Memory B cell (primary cell): ENCODE measurements at regions not wholly inside any gene's neighbourhood (a gene's known extent, or its start where the extent isn't known, plus 50 kb on each side); places are given as distances from the start of the nearest gene placed in this dataset.

Experiments used
- ATAC-seq: fragments of 150-1000 bp; cut with Tn5 transposase; 2 replicates; pipeline ENCODE4 v1.10.0; 2021; ENCODE audit warnings: low read depth, mild to moderate bottlenecking, moderate library complexity
- DNase-seq, 2 donors: peaks; one replicate each; pipeline ENCODE4 v3.0.0; 2022; ENCODE audit warnings: low spot score in 2 of 2
- H3K27ac Mint-ChIP-seq: one replicate; pipeline ENCODE4 v1.8.0; 2022; ENCODE audit warnings: mild to moderate bottlenecking, moderate library complexity, mixed read lengths
- H3K27me3 Mint-ChIP-seq: one replicate; pipeline ENCODE4 v1.8.0; 2022; ENCODE audit warnings: mixed read lengths
- H3K36me3 Mint-ChIP-seq: one replicate; pipeline ENCODE4 v1.8.0; 2022; ENCODE audit warnings: mild to moderate bottlenecking, mixed read lengths
- H3K4me1 Mint-ChIP-seq: one replicate; pipeline ENCODE4 v1.8.0; 2022; ENCODE audit warnings: mixed read lengths
- H3K4me3 Mint-ChIP-seq: one replicate; pipeline ENCODE4 v1.8.0; 2022; ENCODE audit warnings: mild to moderate bottlenecking, moderate library complexity, mixed read lengths
- H3K9me3 Mint-ChIP-seq: one replicate; pipeline ENCODE4 v1.8.0; 2022; ENCODE audit warnings: mixed read lengths

GRCh38 chr14:100955201-100955600 lies 51.7 kb upstream of the RTL1 start:
- Mint-ChIP-seq H3K27ac (no peak overlapping the region), H3K36me3 (no peaks in the 10 kb centered on the region), H3K4me1 (no peaks in the 10 kb centered on the region), H3K4me3 (no peak overlapping the region), H3K9me3 (peaks cover under 1% of the 10 kb centered on the region), H3K27me3 (no peaks in the 10 kb centered on the region)
- ATAC-seq (no peak), DNase-seq (no peak)

DNA sequence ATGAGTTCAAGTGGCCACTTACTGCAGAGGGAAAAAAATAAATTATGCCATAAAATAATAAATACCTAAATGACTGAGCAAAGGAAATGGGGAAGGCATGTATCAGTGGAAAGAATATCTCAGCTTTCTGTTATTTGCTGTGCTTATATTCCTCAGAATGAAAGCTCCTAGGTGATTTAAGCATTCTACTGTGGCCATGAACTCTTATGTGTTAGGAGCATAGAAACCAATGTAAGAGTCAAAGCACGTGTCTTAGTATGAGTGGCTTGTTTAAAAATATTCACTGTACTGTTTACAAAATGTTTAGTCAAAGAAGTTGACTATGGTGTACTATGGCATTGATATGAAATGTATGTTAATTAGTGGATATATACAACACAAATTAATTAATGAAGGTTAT lies 59.0 kb upstream of the RTL1 start:
- H3K9me3 Mint-ChIP-seq: peaks cover 3% of the 10 kb centered on the region
- peaks cover 2% of the 10 kb centered on the region for H3K27me3 Mint-ChIP-seq
- H3K4me1 Mint-ChIP-seq: no peaks in the 10 kb centered on the region
- no peak for DNase-seq
- H3K27ac Mint-ChIP-seq: no peak overlapping the region
- no peak overlapping the region for H3K4me3 Mint-ChIP-seq
- H3K36me3 Mint-ChIP-seq: no peaks in the 10 kb centered on the region
- no peak for ATAC-seq

GRCh38 chr14:100965296-100965695 lies 61.8 kb upstream of the RTL1 start:
- Mint-ChIP-seq H3K27ac (no peak overlapping the region), H3K27me3 (peaks cover 2% of the 10 kb centered on the region), H3K4me3 (no peak overlapping the region), H3K9me3 (peaks cover 1% of the 10 kb centered on the region), H3K4me1 (no peaks in the 10 kb centered on the region), H3K36me3 (no peaks in the 10 kb centered on the region)
- no peak for DNase-seq
- ATAC-seq: no peak

GRCh38 chr14:100967178-100967577 lies 63.7 kb upstream of the RTL1 start:
- Mint-ChIP-seq H3K27ac (no peak overlapping the region), H3K4me1 (no peaks in the 10 kb centered on the region), H3K27me3 (peaks cover 2% of the 10 kb centered on the region), H3K4me3 (no peak overlapping the region), H3K9me3 (no peaks in the 10 kb centered on the region), H3K36me3 (no peaks in the 10 kb centered on the region)
- ATAC-seq (no peak), DNase-seq (no peak)

- Mint-ChIP-seq H3K4me1 (no peaks in the 10 kb centered on the region), H3K4me3 (no peak overlapping the region), H3K36me3 (no peaks in the 10 kb centered on the region), H3K27ac (no peak overlapping the region), H3K27me3 (peaks cover 1% of the 10 kb centered on the region), H3K9me3 (no peaks in the 10 kb centered on the region)
- no peak for ATAC-seq
- DNase-seq: no peak
Observed at GRCh38 chr14:100967930-100968329, 64.4 kb upstream of the RTL1 start.

GRCh38 chr14:100972118-100972897 lies 68.8 kb upstream of the RTL1 start:
- Mint-ChIP-seq H3K27ac (no peak overlapping the region), H3K9me3 (no peaks in the 10 kb centered on the region), H3K36me3 (no peaks in the 10 kb centered on the region), H3K4me3 (no peak overlapping the region), H3K4me1 (no peaks in the 10 kb centered on the region), H3K27me3 (no peaks in the 10 kb centered on the region)
- no peak for DNase-seq
- ATAC-seq: no peak

DNA sequence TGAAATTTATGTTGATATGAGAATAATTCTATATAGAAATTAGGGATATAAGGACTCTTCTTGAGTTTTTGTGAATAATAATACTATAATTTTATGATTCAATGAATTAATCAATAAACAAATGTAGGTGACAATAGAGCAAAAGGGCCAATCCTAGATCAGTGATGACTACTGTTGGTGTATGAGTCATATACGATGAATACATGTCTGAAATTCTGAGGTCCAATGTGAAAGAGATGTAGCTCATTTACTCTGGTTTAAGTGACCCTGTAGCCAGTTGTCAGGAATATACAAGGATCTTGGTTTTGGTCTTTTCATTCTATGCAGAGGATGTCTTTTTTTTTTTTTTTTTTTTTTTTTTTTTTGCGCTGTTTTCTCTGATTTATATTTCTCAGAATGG lies 72.1 kb upstream of the RTL1 start:
- Mint-ChIP-seq H3K4me1 (no peaks in the 10 kb centered on the region), H3K36me3 (no peaks in the 10 kb centered on the region), H3K9me3 (peaks cover 2% of the 10 kb centered on the region), H3K27me3 (no peaks in the 10 kb centered on the region), H3K27ac (no peak overlapping the region), H3K4me3 (no peak overlapping the region)
- DNase-seq (no peak), ATAC-seq (no peak)

- no peak for DNase-seq
- no peaks in the 10 kb centered on the region for H3K36me3 Mint-ChIP-seq
- H3K4me3 Mint-ChIP-seq: no peak overlapping the region
- peaks cover 2% of the 10 kb centered on the region for H3K9me3 Mint-ChIP-seq
- ATAC-seq: no peak
- H3K27me3 Mint-ChIP-seq: no peaks in the 10 kb centered on the region
- no peak overlapping the region for H3K27ac Mint-ChIP-seq
- no peaks in the 10 kb centered on the region for H3K4me1 Mint-ChIP-seq
Observed at GRCh38 chr14:100979079-100979478, 75.6 kb upstream of the RTL1 start.

DNA sequence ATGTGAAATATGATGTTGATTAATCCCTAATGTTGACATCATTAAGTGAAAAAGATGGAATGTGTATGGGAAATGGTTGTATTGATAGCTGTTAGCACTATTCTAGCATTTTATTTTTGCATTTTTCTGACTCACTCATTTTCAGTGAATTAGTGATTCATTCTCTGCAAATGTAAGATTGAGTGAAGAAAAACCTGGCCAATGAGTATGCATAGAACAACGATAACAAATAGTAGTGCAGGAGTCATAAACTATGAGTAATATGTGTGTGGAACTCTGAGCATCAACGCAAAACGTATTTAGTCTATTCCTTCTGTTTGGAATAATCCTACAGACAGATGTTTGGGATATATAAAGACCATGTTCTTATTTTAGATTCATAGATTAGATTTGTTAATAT lies 76.3 kb upstream of the RTL1 start:
- ATAC-seq (no peak), DNase-seq (no peak)
- Mint-ChIP-seq H3K9me3 (peaks cover 2% of the 10 kb centered on the region), H3K4me3 (no peak overlapping the region), H3K36me3 (no peaks in the 10 kb centered on the region), H3K27me3 (no peaks in the 10 kb centered on the region), H3K27ac (no peak overlapping the region), H3K4me1 (no peaks in the 10 kb centered on the region)

DNA sequence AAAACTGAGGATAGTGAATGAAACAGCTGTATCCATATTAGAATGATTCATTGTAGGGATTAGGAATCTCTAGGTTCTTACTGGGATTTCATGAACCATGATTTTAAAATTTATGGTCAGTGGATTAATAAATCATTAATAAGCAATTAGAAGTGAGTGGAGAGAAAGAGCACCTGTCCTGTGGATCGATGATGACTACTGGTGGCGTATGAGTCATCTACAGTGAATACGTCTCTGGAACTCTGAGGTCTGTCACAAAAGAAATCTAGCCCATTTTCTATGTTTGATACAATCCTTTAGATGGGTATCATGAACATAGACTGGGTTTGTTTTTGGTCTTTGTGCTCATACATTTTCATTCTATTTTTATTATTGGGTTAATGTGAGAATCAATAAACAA lies 77.3 kb upstream of the RTL1 start:
- Mint-ChIP-seq H3K27ac (no peak overlapping the region), H3K27me3 (no peaks in the 10 kb centered on the region), H3K4me3 (no peak overlapping the region), H3K36me3 (no peaks in the 10 kb centered on the region), H3K9me3 (peaks cover 2% of the 10 kb centered on the region), H3K4me1 (no peaks in the 10 kb centered on the region)
- DNase-seq (no peak), ATAC-seq (no peak)

- no peaks in the 10 kb centered on the region for H3K4me1 Mint-ChIP-seq
- DNase-seq (no peak), ATAC-seq (no peak)
- H3K36me3 Mint-ChIP-seq: no peaks in the 10 kb centered on the region
- no peaks in the 10 kb centered on the region for H3K27me3 Mint-ChIP-seq
- no peak overlapping the region for H3K4me3 Mint-ChIP-seq
- H3K9me3 Mint-ChIP-seq: peaks cover 2% of the 10 kb centered on the region
- H3K27ac Mint-ChIP-seq: no peak overlapping the region
Observed at GRCh38 chr14:100981809-100982208, 78.3 kb upstream of the RTL1 start.

- no peaks in the 10 kb centered on the region for H3K36me3 Mint-ChIP-seq
- peaks cover 2% of the 10 kb centered on the region for H3K9me3 Mint-ChIP-seq
- DNase-seq (no peak), ATAC-seq (no peak)
- no peaks in the 10 kb centered on the region for H3K4me1 Mint-ChIP-seq
- H3K4me3 Mint-ChIP-seq: no peak overlapping the region
- H3K27ac Mint-ChIP-seq: no peak overlapping the region
- no peaks in the 10 kb centered on the region for H3K27me3 Mint-ChIP-seq
Observed at GRCh38 chr14:100982353-100982752, 78.8 kb upstream of the RTL1 start.

DNA sequence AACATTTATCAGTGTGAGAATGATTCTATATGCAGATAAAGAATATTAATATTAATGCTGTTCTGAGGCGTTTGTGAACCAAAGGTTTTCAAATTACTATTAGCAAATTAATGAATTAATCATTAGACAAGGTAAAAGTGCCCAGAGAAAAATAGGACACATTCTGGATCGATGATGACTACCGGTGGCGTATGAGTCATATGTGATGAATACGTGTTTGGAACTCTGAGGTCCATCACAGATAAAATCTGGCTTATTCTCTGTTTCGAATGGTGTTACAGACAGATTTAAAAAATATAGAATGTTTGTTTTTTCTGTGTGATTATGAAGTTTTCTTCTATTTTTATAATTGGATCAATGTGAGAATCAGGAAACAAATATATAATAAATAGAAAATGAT lies 79.2 kb upstream of the RTL1 start:
- Mint-ChIP-seq H3K27me3 (no peaks in the 10 kb centered on the region), H3K4me3 (no peak overlapping the region), H3K27ac (no peak overlapping the region), H3K9me3 (peaks cover 2% of the 10 kb centered on the region), H3K4me1 (no peaks in the 10 kb centered on the region), H3K36me3 (no peaks in the 10 kb centered on the region)
- ATAC-seq (no peak), DNase-seq (no peak)

- no peak overlapping the region for H3K27ac Mint-ChIP-seq
- H3K4me1 Mint-ChIP-seq: no peaks in the 10 kb centered on the region
- no peak overlapping the region for H3K4me3 Mint-ChIP-seq
- ATAC-seq (no peak), DNase-seq (no peak)
- H3K36me3 Mint-ChIP-seq: no peaks in the 10 kb centered on the region
- H3K27me3 Mint-ChIP-seq: no peaks in the 10 kb centered on the region
- H3K9me3 Mint-ChIP-seq: peaks cover under 1% of the 10 kb centered on the region
Observed at GRCh38 chr14:100983710-100984109, 80.2 kb upstream of the RTL1 start.

- peaks cover 2% of the 10 kb centered on the region for H3K27me3 Mint-ChIP-seq
- no peaks in the 10 kb centered on the region for H3K4me1 Mint-ChIP-seq
- H3K36me3 Mint-ChIP-seq: no peaks in the 10 kb centered on the region
- H3K27ac Mint-ChIP-seq: no peak overlapping the region
- ATAC-seq: no peak
- no peak for DNase-seq
- H3K4me3 Mint-ChIP-seq: no peak overlapping the region
- H3K9me3 Mint-ChIP-seq: peaks cover 3% of the 10 kb centered on the region
Observed at GRCh38 chr14:100988011-100988410, 84.5 kb upstream of the RTL1 start.
